GM23338 (cell line): ENCODE measurements at regions not wholly inside any gene's neighbourhood (a gene's known extent, or its start where the extent isn't known, plus 50 kb on each side); places are given as distances from the start of the nearest gene placed in this dataset.
"Not testable (repeated sequence)": the region's sequence is repeated elsewhere in the genome, so short reads cannot be mapped to it uniquely, and the experiment has no call there.

Experiments
- ATAC-seq: fragments of 200-7000 bp; cut with Tn5 transposase; 3 replicates; pipeline ENCODE4 v1.9.1; 2020
- DNase-seq: peaks from one replicate; pipeline ENCODE4 v3.0.0-alpha.2; 2015; ENCODE audit warnings: low spot score
- H2AFZ ChIP-seq: fragments of 200-600 bp; sonication (generic); 2 replicates; pipeline ENCODE4 v1.8.0; 2016; ENCODE audit warnings: antibody characterized with exemption, mild to moderate bottlenecking, moderate library complexity
- H3F3A ChIP-seq: fragments of 200-600 bp; sonication (generic); replicated peaks from 2 replicates; pipeline ENCODE4 v1.8.0; 2017; ENCODE audit warnings: antibody characterized with exemption, mixed run types, low read depth
- H3K27ac ChIP-seq: fragments of 200-600 bp; sonication (generic); 2 replicates; pipeline ENCODE4 v1.6.1; 2016; ENCODE audit warnings: low read depth
- H3K27me3 ChIP-seq: fragments of 200-600 bp; sonication (generic); 2 replicates; pipeline ENCODE4 v1.8.0; 2016; ENCODE audit warnings: mild to moderate bottlenecking, mixed run types, moderate library complexity; ENCODE audit not compliant: insufficient read depth
- H3K36me3 ChIP-seq: fragments of 200-600 bp; sonication (generic); 2 replicates; pipeline ENCODE4 v1.8.0; 2016; ENCODE audit warnings: mild to moderate bottlenecking; ENCODE audit not compliant: insufficient read depth
- H3K4me1 ChIP-seq: fragments of 200-600 bp; sonication (generic); 2 replicates; pipeline ENCODE4 v1.8.0; 2016; ENCODE audit warnings: mild to moderate bottlenecking, moderate library complexity; ENCODE audit not compliant: insufficient read depth
- H3K4me2 ChIP-seq: fragments of 200-600 bp; sonication (generic); 2 replicates; pipeline ENCODE4 v1.7.1; 2017; ENCODE audit warnings: mixed run types
- H3K4me3 ChIP-seq: fragments of 200-600 bp; sonication (generic); 2 replicates; pipeline ENCODE4 v1.6.1; 2016; ENCODE audit warnings: mixed run types
- H3K79me2 ChIP-seq: fragments of 200-600 bp; sonication (generic); replicated peaks from 2 replicates; pipeline ENCODE4 v1.8.0; 2017; ENCODE audit warnings: mild to moderate bottlenecking; ENCODE audit not compliant: insufficient read depth
- H3K9me2 ChIP-seq: fragments of 200-600 bp; sonication (generic); 2 replicates; pipeline ENCODE4 v1.8.0; 2017; ENCODE audit not compliant: insufficient read depth
- H4K20me1 ChIP-seq: fragments of 200-600 bp; sonication (generic); replicated peaks from 2 replicates; pipeline ENCODE4 v1.8.0; 2017; ENCODE audit warnings: mild to moderate bottlenecking; ENCODE audit not compliant: insufficient read depth
- H3K27ac Mint-ChIP-seq: 2 replicates; pipeline ENCODE4 v1.8.0; 2020; ENCODE audit warnings: inconsistent platforms, mild to moderate bottlenecking, moderate library complexity, mixed read lengths
- H3K27me3 Mint-ChIP-seq: 3 replicates; pipeline ENCODE4 v1.8.0; 2022; ENCODE audit warnings: low read depth, mild to moderate bottlenecking, moderate library complexity, mixed read lengths, inconsistent platforms; ENCODE audit not compliant: insufficient read depth, poor library complexity
- H3K36me3 Mint-ChIP-seq: 3 replicates; pipeline ENCODE4 v1.8.0; 2021; ENCODE audit warnings: low read depth, mild to moderate bottlenecking, inconsistent platforms, moderate library complexity, mixed read lengths
- H3K4me1 Mint-ChIP-seq: 3 replicates; pipeline ENCODE4 v1.8.0; 2020; ENCODE audit warnings: mild to moderate bottlenecking, inconsistent platforms, mixed read lengths
- H3K4me3 Mint-ChIP-seq: 3 replicates; pipeline ENCODE4 v1.8.0; 2021; ENCODE audit warnings: moderate library complexity, mild to moderate bottlenecking, inconsistent platforms, mixed read lengths
- H3K9me3 Mint-ChIP-seq: 3 replicates; pipeline ENCODE4 v1.8.0; 2020; ENCODE audit warnings: moderate library complexity, mild to moderate bottlenecking, inconsistent platforms, mixed read lengths
- CREB1 ChIP-seq: fragments of 250-450 bp; sonication (Bioruptor Pico); IDR thresholded peaks from 2 replicates; pipeline ENCODE4 v1.5.0; 2020; ENCODE audit warnings: low read depth, mild to moderate bottlenecking, moderate library complexity
- EZH2phosphoT487 ChIP-seq: fragments of 200-600 bp; sonication (generic); IDR thresholded peaks from one replicate; pipeline ENCODE4 v1.8.1; 2018; ENCODE audit warnings: antibody characterized with exemption; ENCODE audit not compliant: unreplicated experiment
- JUNB ChIP-seq: IDR thresholded peaks from one replicate; pipeline ENCODE4 v1.6.1; 2016; ENCODE audit warnings: antibody characterized with exemption; ENCODE audit not compliant: unreplicated experiment
- NANOG ChIP-seq: IDR thresholded peaks from 2 replicates; pipeline ENCODE4 v1.6.1; 2016; ENCODE audit warnings: antibody characterized with exemption, borderline replicate concordance
- POLR2AphosphoS5 ChIP-seq: IDR thresholded peaks from 2 replicates; pipeline ENCODE4 v1.6.1; 2016; ENCODE audit warnings: antibody characterized with exemption, low read depth
- STAT1 ChIP-seq: IDR thresholded peaks from one replicate; pipeline ENCODE4 v1.6.1; 2016; ENCODE audit warnings: antibody characterized with exemption; ENCODE audit not compliant: unreplicated experiment
- ZNF331 ChIP-seq: fragments of 250-450 bp; sonication (Bioruptor Pico); IDR thresholded peaks from 2 replicates; pipeline ENCODE4 v1.5.0; 2020; ENCODE audit warnings: low read depth, mild to moderate bottlenecking, moderate library complexity
- TF ChIP-seq, protein P1 (sequence below): IDR thresholded peaks from 2 replicates; pipeline ENCODE4 v1.6.1; 2016; ENCODE audit warnings: antibody characterized with exemption

DNA sequence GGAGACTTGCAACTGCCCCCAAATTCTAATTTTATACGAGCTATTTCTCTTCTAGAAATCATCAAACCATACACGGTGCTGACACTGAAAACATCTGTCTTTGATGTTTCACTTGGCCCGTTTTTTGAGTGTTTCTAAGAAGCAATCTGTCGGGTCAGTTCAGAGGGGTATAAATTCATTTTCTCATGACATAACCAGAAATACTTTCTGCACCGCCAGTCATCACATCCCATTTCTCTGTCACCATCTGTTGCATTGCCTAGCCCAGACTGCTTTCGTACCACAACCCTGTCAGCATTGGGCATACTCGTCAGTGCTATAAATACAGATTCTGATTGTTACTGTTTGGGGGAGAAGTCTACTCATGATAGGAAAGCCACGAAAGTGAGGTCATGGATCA, 63.1 kb upstream of the CCDC90B start:
- Mint-ChIP-seq H3K27ac (no peak overlapping the region), H3K4me1 (peaks cover 2% of the 10 kb centered on the region; the same call in 1 of the 3 replicates), H3K4me3 (no peak overlapping the region), H3K9me3 (peaks cover 18% of the 10 kb centered on the region), H3K36me3 (peaks cover 12% of the 10 kb centered on the region), H3K27me3 (peaks cover 2% of the 10 kb centered on the region)
- Histone ChIP-seq H3K79me2 (no peaks in the 10 kb centered on the region), H3K9me2 (peaks cover 6% of the 10 kb centered on the region), H2AFZ (no peak overlapping the region), H3K4me2 (no peak overlapping the region), H3K27me3 (no peaks in the 10 kb centered on the region), H3K4me1 (no peaks in the 10 kb centered on the region), H3F3A (no peaks in the 10 kb centered on the region), H3K4me3 (no peak overlapping the region), H3K36me3 (no peaks in the 10 kb centered on the region), H3K27ac (no peak overlapping the region), H4K20me1 (no peaks in the 10 kb centered on the region)
- TF ChIP-seq, protein P1, sequence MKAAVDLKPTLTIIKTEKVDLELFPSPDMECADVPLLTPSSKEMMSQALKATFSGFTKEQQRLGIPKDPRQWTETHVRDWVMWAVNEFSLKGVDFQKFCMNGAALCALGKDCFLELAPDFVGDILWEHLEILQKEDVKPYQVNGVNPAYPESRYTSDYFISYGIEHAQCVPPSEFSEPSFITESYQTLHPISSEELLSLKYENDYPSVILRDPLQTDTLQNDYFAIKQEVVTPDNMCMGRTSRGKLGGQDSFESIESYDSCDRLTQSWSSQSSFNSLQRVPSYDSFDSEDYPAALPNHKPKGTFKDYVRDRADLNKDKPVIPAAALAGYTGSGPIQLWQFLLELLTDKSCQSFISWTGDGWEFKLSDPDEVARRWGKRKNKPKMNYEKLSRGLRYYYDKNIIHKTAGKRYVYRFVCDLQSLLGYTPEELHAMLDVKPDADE, result no peak
- DNase-seq (no peak), ATAC-seq (no peak)

DNA sequence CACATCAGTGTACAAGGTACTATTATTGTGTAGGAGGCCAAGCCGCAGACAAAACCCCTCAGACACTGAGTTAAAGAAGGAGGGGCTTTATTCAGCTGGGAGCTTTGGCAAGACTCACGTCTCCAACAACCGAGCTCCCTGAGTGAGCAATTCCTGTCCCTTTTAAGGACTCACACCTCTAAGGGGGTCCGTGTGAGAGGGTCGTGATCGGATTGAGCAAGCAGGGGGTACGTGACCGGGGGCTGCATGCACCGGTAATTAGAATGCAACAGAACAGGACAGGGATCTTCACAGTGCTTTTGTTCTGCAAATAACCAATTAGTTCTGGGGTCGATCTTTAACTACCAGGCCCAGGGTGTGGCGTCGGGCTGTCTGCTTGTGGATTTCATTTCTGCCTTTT, 60.5 kb upstream of the CCDC90B start:
- not testable (repeated sequence) for H3K4me1 ChIP-seq, H3K4me3 ChIP-seq

DNA sequence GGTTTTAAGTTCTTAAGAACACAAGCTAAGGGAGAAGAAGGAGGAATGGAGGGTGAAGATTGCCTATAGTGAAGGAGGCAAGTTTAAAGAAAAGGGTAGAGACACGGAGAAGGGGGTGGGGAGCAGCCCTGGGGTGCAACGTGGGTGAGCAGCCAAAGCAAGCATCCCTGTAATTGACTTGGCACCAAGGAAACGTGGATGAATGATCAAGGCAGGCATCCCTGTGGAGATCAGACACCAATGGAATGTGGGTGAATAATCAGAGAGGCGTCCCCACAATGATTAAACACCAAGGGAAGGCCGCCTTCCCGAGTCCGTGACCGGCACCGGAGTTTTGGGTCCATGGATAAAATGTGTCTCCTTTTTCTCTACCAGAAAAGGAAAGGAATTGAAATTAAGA, 58.4 kb upstream of the CCDC90B start:
- H3K36me3 Mint-ChIP-seq, result peaks cover 26% of the 10 kb centered on the region

More for the DNA sequence above, 60.5 kb upstream of the CCDC90B start:
- Mint-ChIP-seq H3K4me1 (peaks cover 11% of the 10 kb centered on the region; the same call in 2 of the 3 replicates), H3K9me3 (peaks cover 33% of the 10 kb centered on the region), H3K36me3 (peaks cover 26% of the 10 kb centered on the region)
- not testable (repeated sequence) for H3K79me2 ChIP-seq, H3K27me3 ChIP-seq, H3K4me2 ChIP-seq, H3K27ac Mint-ChIP-seq, H4K20me1 ChIP-seq, H2AFZ ChIP-seq, H3K36me3 ChIP-seq, H3K27me3 Mint-ChIP-seq, H3K4me3 Mint-ChIP-seq, H3F3A ChIP-seq, ATAC-seq, DNase-seq, H3K27ac ChIP-seq, H3K9me2 ChIP-seq

DNA sequence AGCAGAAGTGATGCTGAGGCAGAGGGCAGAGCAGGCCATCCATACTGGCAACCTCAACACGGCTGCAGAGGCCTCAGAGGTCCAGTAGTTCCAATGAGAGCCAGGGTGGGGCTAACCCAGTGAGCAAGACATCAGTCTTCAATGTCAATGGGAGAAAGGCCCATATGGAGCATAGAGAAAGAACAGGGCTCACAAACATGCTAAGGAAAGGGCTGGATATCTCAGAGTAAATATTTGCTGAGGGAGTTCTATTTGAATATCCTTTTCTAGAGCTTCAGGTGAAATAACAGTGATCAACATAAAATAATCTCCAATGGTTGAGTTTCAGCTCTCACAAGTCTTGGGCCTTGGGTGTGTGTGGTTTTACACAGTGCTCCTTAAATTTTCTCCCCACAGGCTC, 50.8 kb upstream of the CCDC90B start:
- Histone ChIP-seq H3K36me3 (no peaks in the 10 kb centered on the region), H3K27me3 (no peaks in the 10 kb centered on the region), H2AFZ (no peak overlapping the region), H3K27ac (no peak overlapping the region), H3K79me2 (no peaks in the 10 kb centered on the region), H3K4me1 (peaks cover 8% of the 10 kb centered on the region; the same call in 1 of the 2 replicates), H4K20me1 (no peaks in the 10 kb centered on the region), H3K4me2 (no peak overlapping the region), H3F3A (no peaks in the 10 kb centered on the region), H3K9me2 (peaks cover 24% of the 10 kb centered on the region), H3K4me3 (no peak overlapping the region)
- no peaks in the 10 kb centered on the region for H3K36me3 Mint-ChIP-seq
- peaks cover 1% of the 10 kb centered on the region for H3K27me3 Mint-ChIP-seq
- H3K4me1 Mint-ChIP-seq, result peaks cover 12% of the 10 kb centered on the region
- H3K4me3 Mint-ChIP-seq, result no peak overlapping the region
- H3K9me3 Mint-ChIP-seq, result no peaks in the 10 kb centered on the region
- ATAC-seq (no peak), DNase-seq (no peak)
- H3K27ac Mint-ChIP-seq, result no peak overlapping the region
- TF ChIP-seq CREB1 (CRISPR knock-in tag), result no peak
- no peak for TF ChIP-seq JUNB
- no peak for TF ChIP-seq EZH2phosphoT487
- TF ChIP-seq POLR2AphosphoS5, result no peak
- no peak for TF ChIP-seq STAT1
- TF ChIP-seq NANOG, result no peak
- TF ChIP-seq ZNF331 (CRISPR knock-in tag), result no peak

More for the DNA sequence above, 58.4 kb upstream of the CCDC90B start:
- not testable (repeated sequence) for H3K27ac ChIP-seq, H3K4me1 ChIP-seq, H3K4me3 Mint-ChIP-seq, H2AFZ ChIP-seq, H3F3A ChIP-seq, H3K4me2 ChIP-seq, H3K27me3 Mint-ChIP-seq, H3K27ac Mint-ChIP-seq, H3K79me2 ChIP-seq, H3K4me3 ChIP-seq, ATAC-seq, H3K9me2 ChIP-seq, H4K20me1 ChIP-seq, H3K27me3 ChIP-seq, H3K36me3 ChIP-seq, DNase-seq
- H3K4me1 Mint-ChIP-seq, result peaks cover 14% of the 10 kb centered on the region; the same call in 2 of the 3 replicates
- H3K9me3 Mint-ChIP-seq, result peaks cover 33% of the 10 kb centered on the region
